IMR-90 (cell line): ENCODE measurements at regions not wholly inside any gene's neighbourhood (a gene's known extent, or its start where the extent isn't known, plus 50 kb on each side); places are given as distances from the start of the nearest gene placed in this dataset.
A peak's percentile ranks its signal among the peaks of the same experiment; 100 is the strongest.

ENCODE experiments used
- ATAC-seq: fragments of 200-7000 bp; cut with Tn5 transposase; 2 replicates; pipeline ENCODE4 v1.9.1; 2020; ENCODE audit warnings: low read depth, mild to moderate bottlenecking, moderate library complexity
- BruUV-seq: library from RNA; stranded (reverse); fragments of 400-500 nt; replicated peaks from 2 replicates; lab custom pipeline; 2021; lab: Mats Ljungman, UMichigan
- CTCF ChIA-PET: fragments of 300-600 bp; formaldehyde crosslinking; extraction: SDS; loops from one replicate; lab custom pipeline; 2021; ENCODE audit warnings: antibody characterized with exemption; lab: Yijun Ruan, JAX
- POLR2A ChIA-PET: fragments of 300-600 bp; sonication (Branson Sonifier 250); formaldehyde crosslinking; loops from one replicate; lab custom pipeline; 2022; ENCODE audit warnings: antibody characterized with exemption; ENCODE audit not compliant: unreplicated experiment; lab: Charles Lee
- DNase-seq: peaks from one replicate; pipeline ENCODE4 v3.0.0; 2013
- H2AFZ ChIP-seq: replicated peaks from 2 replicates; pipeline ENCODE3; 2013; ENCODE audit warnings: low read length, mild to moderate bottlenecking; ENCODE audit not compliant: poor library complexity
- H2AK5ac ChIP-seq: 2 replicates; pipeline ENCODE4 v1.6.1; 2013; ENCODE audit warnings: low read depth, low read length, inconsistent platforms
- H2AK9ac ChIP-seq: replicated peaks from 2 replicates; pipeline ENCODE3; 2013; ENCODE audit warnings: mild to moderate bottlenecking, low read depth, low read length, moderate library complexity; ENCODE audit not compliant: poor library complexity
- H2BK120ac ChIP-seq: 2 replicates; pipeline ENCODE4 v1.6.1; 2013; ENCODE audit warnings: low read depth, low read length, inconsistent platforms
- H2BK15ac ChIP-seq: 3 replicates; pipeline ENCODE4 v1.6.1; 2013; ENCODE audit warnings: low read depth, low read length, inconsistent platforms
- H2BK20ac ChIP-seq: 2 replicates; pipeline ENCODE4 v1.6.1; 2013; ENCODE audit warnings: low read depth, mild to moderate bottlenecking, inconsistent platforms, low read length, moderate library complexity
- H2BK5ac ChIP-seq: 2 replicates; pipeline ENCODE4 v1.6.1; 2013; ENCODE audit warnings: mild to moderate bottlenecking, low read depth, low read length, inconsistent platforms; ENCODE audit not compliant: poor library complexity, severe bottlenecking
- H3K14ac ChIP-seq: replicated peaks from 2 replicates; pipeline ENCODE4 v1.6.1; 2013; ENCODE audit warnings: low read depth, low read length, inconsistent platforms
- H3K18ac ChIP-seq: 2 replicates; pipeline ENCODE4 v1.6.1; 2013; ENCODE audit warnings: low read depth, low read length, control low read depth
- H3K23ac ChIP-seq: 2 replicates; pipeline ENCODE4 v1.6.1; 2013; ENCODE audit warnings: low read depth, low read length, inconsistent platforms
- H3K27ac ChIP-seq: 2 replicates; pipeline ENCODE4 v1.5.1; 2013; ENCODE audit warnings: mild to moderate bottlenecking, control low read depth, low read length; ENCODE audit not compliant: insufficient read depth
- H3K27me3 ChIP-seq: 2 replicates; pipeline ENCODE4 v1.6.1; 2013; ENCODE audit warnings: low read length; ENCODE audit not compliant: control insufficient read depth, insufficient read depth
- H3K36me3 ChIP-seq: 2 replicates; pipeline ENCODE4 v1.6.1; 2013; ENCODE audit warnings: low read length, mixed read lengths; ENCODE audit not compliant: control insufficient read depth, insufficient read depth
- H3K4ac ChIP-seq: 2 replicates; pipeline ENCODE4 v1.6.1; 2013; ENCODE audit warnings: low read depth, low read length, inconsistent platforms
- H3K4me1 ChIP-seq: 2 replicates; pipeline ENCODE4 v1.6.1; 2013; ENCODE audit warnings: low read length, mixed read lengths; ENCODE audit not compliant: control insufficient read depth, insufficient read depth
- H3K4me2 ChIP-seq: 2 replicates; pipeline ENCODE4 v1.6.1; 2013; ENCODE audit warnings: low read depth, mild to moderate bottlenecking, control low read depth, low read length, moderate library complexity
- H3K4me3 ChIP-seq: 2 replicates; pipeline ENCODE4 v1.5.1; 2013; ENCODE audit warnings: low read depth, mild to moderate bottlenecking, control low read depth, low read length, moderate library complexity; ENCODE audit not compliant: insufficient read depth
- H3K56ac ChIP-seq: 2 replicates; pipeline ENCODE4 v1.6.1; 2013; ENCODE audit warnings: low read length, inconsistent platforms; ENCODE audit not compliant: insufficient read depth; ENCODE audit errors: extremely low read depth
- H3K79me1 ChIP-seq, 2 experiments: 2 replicates each; pipeline ENCODE4 v1.6.1; 2013; ENCODE audit warnings: low read length in 2 of 2, inconsistent platforms in 1 of 2, low read depth in 1 of 2
- H3K9ac ChIP-seq: 2 replicates; pipeline ENCODE4 v1.6.1; 2013; ENCODE audit warnings: low read depth, low read length, control low read depth
- H3K9me1 ChIP-seq: 2 replicates; pipeline ENCODE4 v1.6.1; 2013; ENCODE audit warnings: low read length, inconsistent platforms; ENCODE audit not compliant: insufficient read depth
- H3K9me3 ChIP-seq: 2 replicates; pipeline ENCODE4 v1.6.1; 2013; ENCODE audit warnings: low read length; ENCODE audit not compliant: control insufficient read depth, insufficient read depth
- H4K20me1 ChIP-seq: 2 replicates; pipeline ENCODE4 v1.6.1; 2013; ENCODE audit warnings: low read length, inconsistent platforms; ENCODE audit not compliant: insufficient read depth
- H4K5ac ChIP-seq: 2 replicates; pipeline ENCODE4 v1.6.1; 2013; ENCODE audit warnings: mild to moderate bottlenecking, low read depth, low read length, control low read depth
- H4K8ac ChIP-seq, 2 experiments: 2 replicates each; pipeline ENCODE4 v1.6.1; 2013; ENCODE audit warnings: low read depth in 2 of 2, low read length in 2 of 2, control low read depth in 1 of 2, inconsistent platforms in 1 of 2
- H4K91ac ChIP-seq: 2 replicates; pipeline ENCODE4 v1.6.1; 2013; ENCODE audit warnings: low read depth, low read length, inconsistent platforms; ENCODE audit not compliant: insufficient read depth
- CEBPB ChIP-seq: IDR thresholded peaks from 2 replicates; pipeline ENCODE4 v1.6.1; 2012; ENCODE audit warnings: low read depth, low read length, improper control_type of control experiment
- CHD1 ChIP-seq: IDR thresholded peaks from 2 replicates; pipeline ENCODE4 v1.6.1; 2012; ENCODE audit warnings: low read depth, low read length, improper control_type of control experiment
- FOS ChIP-seq: fragments of 150-350 bp; IDR thresholded peaks from 2 replicates; pipeline ENCODE4 v1.6.1; 2016; ENCODE audit warnings: low read depth, low read length
- WGBS, 2 experiments: methylation state at CpG; one replicate each; pipeline versions ENCODE4 v1.1.5 to v1.1.7; 2013; ENCODE audit warnings: missing lambda C conversion rate in 2 of 2; ENCODE audit not compliant: insufficient read length in 1 of 2; ENCODE audit errors: extremely low coverage in 2 of 2; 5-methylcytosine and 5-hydroxymethylcytosine counted together
- dilution Hi-C: fragments of 300-500 bp; cut with HindIII; formaldehyde crosslinking; loops from one replicate; pipeline ENCODE4 v1.14.3; 2018; ENCODE audit warnings: low sequenced_read_pairs; ENCODE audit not compliant: unreplicated experiment
- in situ Hi-C: fragments of 300-500 bp; cut with MboI; formaldehyde crosslinking; loops from 3 replicates; pipeline ENCODE4 v1.14.3; 2019; ENCODE audit warnings: low sequenced_read_pairs, inconsistent platforms, mixed read lengths
- intact Hi-C: fragments of 100-400 bp; cut with micrococcal nuclease; formaldehyde crosslinking; loops from 2 replicates; pipeline ENCODE4 v1.10.0; 2022
- TF ChIP-seq, protein P1 (sequence below): fragments of 150-350 bp; IDR thresholded peaks from 2 replicates; pipeline ENCODE4 v1.6.1; 2016; ENCODE audit warnings: low read depth, mild to moderate bottlenecking, low read length, moderate library complexity, borderline replicate concordance
- TF ChIP-seq, protein P2 (sequence below): fragments of 150-350 bp; IDR thresholded peaks from 2 replicates; pipeline ENCODE4 v1.6.1; 2017; ENCODE audit warnings: mild to moderate bottlenecking, antibody characterized with exemption, low read length, low read depth
- TF ChIP-seq, protein P3 (sequence below): conservative IDR thresholded peaks from 2 replicates; pipeline ENCODE4 v1.5.1; 2012; ENCODE audit warnings: mild to moderate bottlenecking, low read depth, low read length, improper control_type of control experiment

GRCh38 chr2:213229814-213230213, 54.5 kb upstream of the SPAG16 start:
- Histone ChIP-seq H2AK5ac (no peak overlapping the region), H3K4me3 (no peak overlapping the region), H3K18ac (no peak overlapping the region), H3K23ac (no peak overlapping the region), H2BK15ac (no peak overlapping the region), H2BK120ac (peak overlapping the region; percentile 39; the same call in 1 of the 2 replicates), H4K5ac (no peak overlapping the region), H3K4me2 (no peak overlapping the region), H3K9ac (no peak overlapping the region), H3K9me1 (no peaks in the 10 kb centered on the region), H2AFZ (peak overlapping the region; percentile 64), H3K9me3 (no peaks in the 10 kb centered on the region), H2BK20ac (no peak overlapping the region; the same call in 1 of the 2 replicates), H3K4ac (peak overlapping the region; percentile 48; the same call in 1 of the 2 replicates), H4K91ac (no peak overlapping the region), H2AK9ac (no peak overlapping the region), H3K27me3 (no peaks in the 10 kb centered on the region), H2BK5ac (no peak overlapping the region), H3K27ac (no peak overlapping the region), H3K14ac (no peak overlapping the region), H3K56ac (no peak overlapping the region), H3K4me1 (peaks cover 3% of the 10 kb centered on the region), H3K36me3 (no peaks in the 10 kb centered on the region), H4K8ac (no peak overlapping the region), H3K79me1 (no peaks in the 10 kb centered on the region), H4K20me1 (no peaks in the 10 kb centered on the region)
- DNase-seq (peak; percentile 54), ATAC-seq (no peak)
- no TSS peak for BruUV-seq
- intact Hi-C loops, result no loop called here
- in situ Hi-C loops, result no loop called here
- WGBS, 2 experiments, result no CpG with 5 or more reads among the region's 8 CpGs
- ChIA-PET CTCF (no interaction called here), POLR2A (no interaction called here)
- dilution Hi-C loops, result no loop called here
- TF ChIP-seq, protein P1, sequence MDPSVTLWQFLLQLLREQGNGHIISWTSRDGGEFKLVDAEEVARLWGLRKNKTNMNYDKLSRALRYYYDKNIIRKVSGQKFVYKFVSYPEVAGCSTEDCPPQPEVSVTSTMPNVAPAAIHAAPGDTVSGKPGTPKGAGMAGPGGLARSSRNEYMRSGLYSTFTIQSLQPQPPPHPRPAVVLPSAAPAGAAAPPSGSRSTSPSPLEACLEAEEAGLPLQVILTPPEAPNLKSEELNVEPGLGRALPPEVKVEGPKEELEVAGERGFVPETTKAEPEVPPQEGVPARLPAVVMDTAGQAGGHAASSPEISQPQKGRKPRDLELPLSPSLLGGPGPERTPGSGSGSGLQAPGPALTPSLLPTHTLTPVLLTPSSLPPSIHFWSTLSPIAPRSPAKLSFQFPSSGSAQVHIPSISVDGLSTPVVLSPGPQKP, result no peak
- TF ChIP-seq CEBPB, result 0 out of 2 replicates have a peak, but pooled peaks have one; percentile 20
- TF ChIP-seq, protein P2, sequence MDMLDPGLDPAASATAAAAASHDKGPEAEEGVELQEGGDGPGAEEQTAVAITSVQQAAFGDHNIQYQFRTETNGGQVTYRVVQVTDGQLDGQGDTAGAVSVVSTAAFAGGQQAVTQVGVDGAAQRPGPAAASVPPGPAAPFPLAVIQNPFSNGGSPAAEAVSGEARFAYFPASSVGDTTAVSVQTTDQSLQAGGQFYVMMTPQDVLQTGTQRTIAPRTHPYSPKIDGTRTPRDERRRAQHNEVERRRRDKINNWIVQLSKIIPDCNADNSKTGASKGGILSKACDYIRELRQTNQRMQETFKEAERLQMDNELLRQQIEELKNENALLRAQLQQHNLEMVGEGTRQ, result no peak
- TF ChIP-seq, protein P3, sequence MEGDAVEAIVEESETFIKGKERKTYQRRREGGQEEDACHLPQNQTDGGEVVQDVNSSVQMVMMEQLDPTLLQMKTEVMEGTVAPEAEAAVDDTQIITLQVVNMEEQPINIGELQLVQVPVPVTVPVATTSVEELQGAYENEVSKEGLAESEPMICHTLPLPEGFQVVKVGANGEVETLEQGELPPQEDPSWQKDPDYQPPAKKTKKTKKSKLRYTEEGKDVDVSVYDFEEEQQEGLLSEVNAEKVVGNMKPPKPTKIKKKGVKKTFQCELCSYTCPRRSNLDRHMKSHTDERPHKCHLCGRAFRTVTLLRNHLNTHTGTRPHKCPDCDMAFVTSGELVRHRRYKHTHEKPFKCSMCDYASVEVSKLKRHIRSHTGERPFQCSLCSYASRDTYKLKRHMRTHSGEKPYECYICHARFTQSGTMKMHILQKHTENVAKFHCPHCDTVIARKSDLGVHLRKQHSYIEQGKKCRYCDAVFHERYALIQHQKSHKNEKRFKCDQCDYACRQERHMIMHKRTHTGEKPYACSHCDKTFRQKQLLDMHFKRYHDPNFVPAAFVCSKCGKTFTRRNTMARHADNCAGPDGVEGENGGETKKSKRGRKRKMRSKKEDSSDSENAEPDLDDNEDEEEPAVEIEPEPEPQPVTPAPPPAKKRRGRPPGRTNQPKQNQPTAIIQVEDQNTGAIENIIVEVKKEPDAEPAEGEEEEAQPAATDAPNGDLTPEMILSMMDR, result no peak
- TF ChIP-seq CHD1, result no peak
- no peak for TF ChIP-seq FOS
